ENCODE measurements at regions not wholly inside any gene's neighbourhood (a gene's known extent, or its start where the extent isn't known, plus 50 kb on each side); places are given as distances from the start of the nearest gene placed in this dataset.
"Not testable (repeated sequence)": the region's sequence is repeated elsewhere in the genome, so short reads cannot be mapped to it uniquely, and the experiment has no call there.

- not testable (repeated sequence) for H3K9me3 Mint-ChIP-seq; H3K36me3 Mint-ChIP-seq (ENCODE audit: low read depth); H3K4me3 Mint-ChIP-seq; H3K4me1 Mint-ChIP-seq (ENCODE audit: low read depth); DNase-seq (ENCODE audit: low spot score); H3K27ac Mint-ChIP-seq; H3K27me3 Mint-ChIP-seq (ENCODE audit: low read depth)
These were observed 66.2 kb downstream of the SYT15 start for GRCh38 chr10:46645110-46645509.

GRCh38 chr10:46646132-46646531 lies 67.2 kb downstream of the SYT15 start:
- H3K9me3 Mint-ChIP-seq; H3K27ac Mint-ChIP-seq; H3K27me3 Mint-ChIP-seq (ENCODE audit: low read depth); H3K4me3 Mint-ChIP-seq; H3K4me1 Mint-ChIP-seq (ENCODE audit: low read depth); H3K36me3 Mint-ChIP-seq (ENCODE audit: low read depth); DNase-seq (ENCODE audit: low spot score): not testable (repeated sequence)

DNA sequence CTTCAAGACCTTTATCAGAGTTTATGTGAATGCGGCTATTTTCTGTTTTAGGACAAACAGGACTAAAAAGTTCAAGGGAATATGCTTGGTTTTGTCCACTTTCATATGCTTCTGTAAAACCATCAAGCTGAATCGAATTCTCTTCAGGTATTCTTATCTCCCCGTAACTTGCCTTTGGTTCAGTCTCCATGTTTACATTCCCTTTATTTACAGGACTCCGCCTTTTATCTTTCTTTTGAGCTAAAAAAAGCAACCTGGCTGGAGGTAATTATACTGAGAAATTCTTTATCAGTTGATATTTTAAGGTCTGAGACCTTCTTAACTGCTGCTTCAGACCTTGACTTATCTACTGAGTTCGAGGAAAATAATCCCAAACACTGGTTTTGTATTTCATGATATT lies 72.0 kb downstream of the SYT15 start:
- H3K4me1 Mint-ChIP-seq (ENCODE audit: low read depth); H3K4me3 Mint-ChIP-seq; H3K36me3 Mint-ChIP-seq (ENCODE audit: low read depth); H3K27ac Mint-ChIP-seq; H3K27me3 Mint-ChIP-seq (ENCODE audit: low read depth); H3K9me3 Mint-ChIP-seq; DNase-seq (ENCODE audit: low spot score): not testable (repeated sequence)

GRCh38 chr10:46657437-46657836 lies 78.5 kb downstream of the SYT15 start:
- not testable (repeated sequence) for H3K36me3 Mint-ChIP-seq (ENCODE audit: low read depth); DNase-seq (ENCODE audit: low spot score)

GRCh38 chr10:46660027-46660834 lies 81.3 kb downstream of the SYT15 start:
- H3K9me3 Mint-ChIP-seq; H3K36me3 Mint-ChIP-seq (ENCODE audit: low read depth); H3K27me3 Mint-ChIP-seq (ENCODE audit: low read depth); H3K4me3 Mint-ChIP-seq; DNase-seq (ENCODE audit: low spot score); H3K27ac Mint-ChIP-seq; H3K4me1 Mint-ChIP-seq (ENCODE audit: low read depth): not testable (repeated sequence)

More at GRCh38 chr10:46657437-46657836, 78.5 kb downstream of the SYT15 start:
- H3K27ac Mint-ChIP-seq; H3K4me1 Mint-ChIP-seq (ENCODE audit: low read depth); H3K9me3 Mint-ChIP-seq; H3K4me3 Mint-ChIP-seq; H3K27me3 Mint-ChIP-seq (ENCODE audit: low read depth): not testable (repeated sequence)

DNA sequence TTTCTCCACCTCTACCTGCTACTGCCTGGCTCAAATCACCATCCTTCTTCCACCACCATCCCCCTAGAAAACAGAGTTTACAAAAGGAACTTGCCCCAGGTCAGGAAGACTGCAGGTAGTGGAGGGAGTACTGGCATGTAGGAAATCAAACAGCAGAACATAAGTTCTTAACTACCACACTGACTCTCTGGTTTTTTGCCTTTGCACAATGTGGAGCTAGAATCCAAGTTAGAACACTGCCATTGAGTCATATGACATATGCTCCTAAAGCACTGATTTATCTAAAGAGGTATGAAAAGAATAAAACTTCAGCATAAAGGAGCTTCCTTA lies 81.9 kb downstream of the SYT15 start:
- H3K4me3 Mint-ChIP-seq; DNase-seq (ENCODE audit: low spot score); H3K27ac Mint-ChIP-seq; H3K27me3 Mint-ChIP-seq (ENCODE audit: low read depth); H3K9me3 Mint-ChIP-seq; H3K36me3 Mint-ChIP-seq (ENCODE audit: low read depth); H3K4me1 Mint-ChIP-seq (ENCODE audit: low read depth): not testable (repeated sequence)

DNA sequence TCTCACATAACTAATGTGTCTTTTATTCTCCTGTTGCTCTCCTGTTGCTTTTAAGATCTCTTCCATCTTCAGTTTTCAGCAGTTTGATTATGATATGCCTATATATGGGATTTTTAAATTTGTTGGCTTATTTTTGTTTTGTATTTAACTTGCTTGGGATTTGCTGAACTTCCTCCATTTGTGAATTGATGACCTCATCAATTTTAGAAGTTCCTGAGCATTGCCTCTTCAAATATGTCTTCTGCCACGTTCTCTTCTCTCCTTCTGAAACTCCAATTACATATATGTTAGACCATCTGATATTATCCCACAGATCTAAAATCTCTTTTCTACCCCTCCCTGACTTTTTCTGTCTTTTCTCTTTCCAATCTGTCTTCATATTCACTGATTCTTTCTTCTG lies 86.6 kb downstream of the SYT15 start:
- not testable (repeated sequence) for H3K27me3 Mint-ChIP-seq (ENCODE audit: low read depth); H3K4me1 Mint-ChIP-seq (ENCODE audit: low read depth); H3K36me3 Mint-ChIP-seq (ENCODE audit: low read depth); DNase-seq (ENCODE audit: low spot score); H3K9me3 Mint-ChIP-seq; H3K4me3 Mint-ChIP-seq; H3K27ac Mint-ChIP-seq

GRCh38 chr10:46668357-46668997 lies 89.5 kb downstream of the SYT15 start:
- H3K9me3 Mint-ChIP-seq; DNase-seq (ENCODE audit: low spot score): not testable (repeated sequence)

GRCh38 chr10:46677836-46678435 lies 99.0 kb downstream of the SYT15 start:
- H3K36me3 Mint-ChIP-seq (ENCODE audit: low read depth); H3K27ac Mint-ChIP-seq; H3K27me3 Mint-ChIP-seq (ENCODE audit: low read depth); DNase-seq (ENCODE audit: low spot score); H3K4me1 Mint-ChIP-seq (ENCODE audit: low read depth); H3K4me3 Mint-ChIP-seq; H3K9me3 Mint-ChIP-seq: not testable (repeated sequence)

More at GRCh38 chr10:46668357-46668997, 89.5 kb downstream of the SYT15 start:
- H3K4me3 Mint-ChIP-seq; H3K4me1 Mint-ChIP-seq (ENCODE audit: low read depth); H3K27ac Mint-ChIP-seq; H3K36me3 Mint-ChIP-seq (ENCODE audit: low read depth); H3K27me3 Mint-ChIP-seq (ENCODE audit: low read depth): not testable (repeated sequence)

DNA sequence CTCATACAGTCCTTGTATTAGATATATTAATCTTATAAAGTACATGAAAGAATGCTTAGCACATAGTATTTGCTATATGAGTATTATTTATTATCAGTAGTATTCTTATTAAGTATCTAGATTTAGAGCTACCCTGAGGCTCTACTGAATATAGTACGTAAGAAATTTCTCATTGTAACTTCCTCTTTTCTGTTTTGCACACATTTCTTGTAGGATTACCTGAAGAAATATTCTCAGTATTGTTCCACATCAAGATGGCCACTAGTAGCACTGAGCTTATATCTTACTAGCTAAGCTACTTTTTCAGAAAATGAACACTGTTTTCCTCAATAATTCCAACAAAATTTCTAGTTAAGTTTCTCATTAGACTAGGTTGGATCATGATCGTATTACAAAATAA lies 112.5 kb downstream of the SYT15 start:
- not testable (repeated sequence) for H3K36me3 Mint-ChIP-seq (ENCODE audit: low read depth); H3K4me1 Mint-ChIP-seq (ENCODE audit: low read depth); H3K9me3 Mint-ChIP-seq; H3K27ac Mint-ChIP-seq; H3K27me3 Mint-ChIP-seq (ENCODE audit: low read depth); DNase-seq (ENCODE audit: low spot score); H3K4me3 Mint-ChIP-seq

GRCh38 chr10:46693218-46693617 lies 114.3 kb downstream of the SYT15 start:
- H3K4me3 Mint-ChIP-seq; H3K4me1 Mint-ChIP-seq (ENCODE audit: low read depth); H3K27ac Mint-ChIP-seq: not testable (repeated sequence)

DNA sequence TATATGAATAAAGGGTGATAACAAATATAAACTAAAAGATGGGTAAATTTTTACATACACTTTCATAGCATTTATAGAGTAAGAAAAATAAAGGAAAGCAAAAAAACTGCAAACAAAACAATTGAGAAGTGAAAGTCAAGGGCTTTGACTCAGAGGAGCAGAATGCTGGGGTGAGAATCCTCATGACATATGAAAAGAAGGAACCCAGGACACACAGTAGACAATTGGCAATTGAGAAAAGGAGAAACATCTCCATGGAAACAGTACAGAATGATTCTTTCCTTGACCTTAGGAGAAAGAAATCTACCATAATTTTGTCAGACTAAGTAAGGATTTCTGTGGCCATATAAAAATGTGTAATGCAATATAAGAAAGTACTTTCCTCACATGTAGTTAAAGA lies 138.3 kb downstream of the SYT15 start:
- H3K27me3 Mint-ChIP-seq (ENCODE audit: low read depth); H3K4me3 Mint-ChIP-seq; DNase-seq (ENCODE audit: low spot score); H3K36me3 Mint-ChIP-seq (ENCODE audit: low read depth); H3K4me1 Mint-ChIP-seq (ENCODE audit: low read depth); H3K27ac Mint-ChIP-seq; H3K9me3 Mint-ChIP-seq: not testable (repeated sequence)

More at GRCh38 chr10:46693218-46693617, 114.3 kb downstream of the SYT15 start:
- not testable (repeated sequence) for DNase-seq (ENCODE audit: low spot score); H3K9me3 Mint-ChIP-seq; H3K27me3 Mint-ChIP-seq (ENCODE audit: low read depth); H3K36me3 Mint-ChIP-seq (ENCODE audit: low read depth)

GRCh38 chr10:46718014-46718413 lies 139.1 kb downstream of the SYT15 start:
- H3K36me3 Mint-ChIP-seq (ENCODE audit: low read depth); H3K27ac Mint-ChIP-seq; H3K27me3 Mint-ChIP-seq (ENCODE audit: low read depth); H3K9me3 Mint-ChIP-seq; DNase-seq (ENCODE audit: low spot score); H3K4me1 Mint-ChIP-seq (ENCODE audit: low read depth); H3K4me3 Mint-ChIP-seq: not testable (repeated sequence)

DNA sequence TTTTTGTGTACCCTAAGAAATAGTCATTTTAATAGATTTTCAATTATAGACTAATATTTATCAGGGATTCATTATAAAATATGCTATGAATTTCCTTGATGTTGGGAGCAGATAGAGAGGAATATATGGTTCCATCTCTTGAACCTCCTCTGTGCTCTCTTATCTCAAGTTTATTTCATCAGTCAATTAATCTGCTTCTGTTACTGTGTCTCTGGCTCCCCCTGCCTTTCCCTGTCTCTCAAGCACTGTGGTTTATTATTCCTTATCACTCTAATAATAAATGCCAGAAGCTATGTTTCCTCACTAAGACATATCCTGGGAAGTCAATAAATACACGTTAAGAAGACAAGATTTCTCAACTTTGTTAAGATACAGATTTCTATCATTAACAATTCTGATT lies 141.5 kb downstream of the SYT15 start:
- H3K9me3 Mint-ChIP-seq; H3K4me3 Mint-ChIP-seq; H3K4me1 Mint-ChIP-seq (ENCODE audit: low read depth); H3K36me3 Mint-ChIP-seq (ENCODE audit: low read depth); DNase-seq (ENCODE audit: low spot score); H3K27ac Mint-ChIP-seq; H3K27me3 Mint-ChIP-seq (ENCODE audit: low read depth): not testable (repeated sequence)
